Dedifferentiated amniotic fluid mesenchymal stem cell (primary cell): ENCODE measurements at regions not wholly inside any gene's neighbourhood (a gene's known extent, or its start where the extent isn't known, plus 50 kb on each side); places are given as distances from the start of the nearest gene placed in this dataset.

ENCODE experiments used
- DNase-seq: peaks from one replicate; pipeline ENCODE4 v3.0.0-alpha.2; 2016; ENCODE audit errors: extremely low spot score

- no peak for DNase-seq
Observed at GRCh38 chr3:18046131-18046915, 303.9 kb upstream of the TBC1D5 start.

GRCh38 chr3:18044971-18045880, 302.8 kb upstream of the TBC1D5 start:
- no peak for DNase-seq

- no peak for DNase-seq
Observed at GRCh38 chr3:18044191-18044590, 301.8 kb upstream of the TBC1D5 start.

DNA sequence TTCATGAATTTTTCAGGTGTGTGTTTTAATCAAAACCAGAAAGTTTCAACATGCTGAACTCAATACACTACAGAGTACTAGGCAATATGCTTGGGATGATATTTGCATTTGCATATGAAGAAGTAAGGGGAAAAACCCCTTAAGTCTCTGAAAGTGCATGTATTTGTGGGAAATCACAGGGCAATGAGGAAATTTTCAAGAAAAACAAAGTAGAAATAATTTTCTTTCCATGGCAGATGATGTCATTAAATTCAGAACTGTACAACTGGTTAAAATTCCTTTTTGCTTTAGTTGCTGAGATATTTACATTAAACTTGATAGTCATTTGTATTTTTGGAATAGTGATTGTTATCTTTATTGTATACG, 294.0 kb upstream of the TBC1D5 start:
- DNase-seq, result no peak

DNA sequence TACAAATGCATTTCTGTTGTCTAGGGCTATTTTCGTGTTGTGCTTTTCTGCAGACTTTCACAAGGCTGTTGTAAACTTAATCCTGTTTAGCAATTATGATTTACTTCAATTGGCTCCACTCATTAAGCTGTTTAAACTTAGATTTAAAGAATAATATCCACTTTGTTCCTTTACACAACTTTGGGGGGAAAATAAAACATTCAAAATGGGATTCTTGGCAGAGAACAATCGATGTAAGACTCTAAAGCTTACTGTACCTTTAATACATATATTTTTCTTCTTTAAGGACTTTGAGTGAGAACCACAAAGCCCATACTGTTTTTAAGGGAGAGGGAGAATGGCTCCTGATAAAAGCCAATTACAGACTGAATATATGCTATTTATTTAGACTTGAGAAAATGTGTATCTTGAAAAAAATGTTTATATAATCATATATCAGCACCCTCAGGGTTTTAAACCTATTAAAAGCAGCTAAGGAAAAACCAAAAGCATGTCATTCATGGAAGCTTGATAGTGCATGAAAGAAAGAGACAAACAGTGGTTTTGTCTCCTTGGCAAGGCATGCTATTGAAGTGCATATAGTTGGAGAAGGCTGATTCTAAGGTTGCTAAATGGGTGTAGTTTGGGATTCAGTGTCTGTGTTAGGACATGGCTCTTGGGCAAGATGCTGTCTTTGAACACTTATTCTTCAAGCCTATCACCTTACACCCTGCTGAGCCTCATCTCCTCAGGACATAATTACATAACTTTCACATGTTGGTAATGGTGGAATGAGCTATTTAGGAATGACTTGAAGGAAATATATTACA, 293.4 kb upstream of the TBC1D5 start:
- DNase-seq, result no peak

DNA sequence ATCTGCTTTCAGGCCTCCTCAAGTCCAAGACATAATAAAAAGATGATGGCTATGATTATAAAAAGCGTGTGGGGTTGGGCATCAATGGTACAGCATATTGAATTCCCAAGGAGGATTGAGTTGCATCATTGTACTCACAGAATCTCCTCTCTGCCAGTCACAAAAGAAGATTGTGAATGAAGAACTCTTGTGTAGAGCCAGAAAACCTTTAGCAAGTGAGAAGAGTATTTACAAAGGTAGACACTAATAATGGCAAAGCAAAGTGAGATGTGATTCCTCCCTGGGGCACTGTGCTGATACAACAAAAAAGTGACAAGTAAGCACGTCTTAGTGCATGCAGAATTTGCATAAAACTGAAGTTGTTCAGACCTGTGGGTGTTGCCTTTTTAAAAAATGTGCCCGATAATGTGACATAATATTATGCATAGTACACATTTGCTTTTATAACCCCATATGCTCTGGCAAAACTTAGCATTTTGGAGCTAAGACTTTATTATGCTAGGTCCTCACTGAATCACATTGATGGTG, 291.2 kb upstream of the TBC1D5 start:
- DNase-seq, result no peak

GRCh38 chr3:18030371-18030870, 288.0 kb upstream of the TBC1D5 start:
- DNase-seq, result no peak

DNA sequence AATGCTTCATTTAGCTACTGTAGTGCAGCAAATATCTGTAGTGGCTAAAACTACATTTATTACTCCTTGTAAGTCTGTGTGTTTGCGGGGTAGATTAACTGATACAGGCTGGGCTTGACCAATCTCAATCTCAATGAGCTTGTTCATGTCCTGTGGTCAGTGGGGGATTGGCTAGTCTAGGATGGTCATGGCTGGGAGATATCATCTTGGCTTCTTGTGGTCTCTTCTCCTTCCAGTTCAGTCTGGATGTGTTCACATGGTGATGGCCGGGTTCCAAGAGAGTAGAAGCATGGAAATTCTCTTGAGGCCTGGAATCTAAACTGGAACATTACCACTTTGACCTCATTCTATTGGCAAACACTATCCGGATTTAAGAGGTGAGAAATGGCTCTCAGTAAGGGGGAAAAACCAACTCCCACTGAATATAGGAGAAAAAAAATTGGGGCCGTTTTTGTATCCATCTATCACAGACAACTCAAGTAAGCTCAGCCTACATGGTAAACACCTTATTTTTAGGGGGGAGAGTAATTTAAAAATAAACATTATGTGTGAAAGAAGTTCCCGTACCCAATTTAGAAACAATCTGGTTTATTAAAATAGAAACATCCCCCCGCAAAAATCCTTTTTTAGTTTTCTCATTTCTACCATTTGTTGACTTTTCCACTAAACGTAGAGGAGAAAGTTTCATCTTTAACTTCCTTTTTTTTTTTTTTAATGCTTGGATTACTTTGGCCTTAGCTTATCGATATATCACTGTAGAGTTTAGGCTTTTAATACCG, 284.9 kb upstream of the TBC1D5 start:
- DNase-seq, result no peak

DNA sequence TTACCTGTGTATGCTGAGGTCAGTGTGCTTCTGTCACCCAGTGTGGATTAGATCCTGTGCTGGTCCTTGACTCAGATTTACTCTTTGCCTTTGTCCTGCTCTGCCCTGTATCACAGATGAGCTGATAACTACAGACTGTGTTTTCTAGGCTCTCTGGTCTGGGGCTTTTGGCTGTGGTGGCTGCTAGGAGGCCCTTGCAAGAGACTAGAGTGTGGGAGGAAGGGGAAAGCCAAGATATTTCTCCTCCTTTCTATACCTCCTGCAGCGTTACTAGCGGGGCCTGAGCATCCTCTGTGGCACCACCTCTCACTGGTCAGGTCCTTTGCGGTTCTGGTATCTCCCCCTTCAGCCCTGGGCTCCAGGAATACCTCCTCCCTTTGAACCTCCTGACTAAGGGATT, 282.3 kb upstream of the TBC1D5 start:
- no peak for DNase-seq

GRCh38 chr3:18019161-18019495, 276.7 kb upstream of the TBC1D5 start:
- no peak for DNase-seq

DNA sequence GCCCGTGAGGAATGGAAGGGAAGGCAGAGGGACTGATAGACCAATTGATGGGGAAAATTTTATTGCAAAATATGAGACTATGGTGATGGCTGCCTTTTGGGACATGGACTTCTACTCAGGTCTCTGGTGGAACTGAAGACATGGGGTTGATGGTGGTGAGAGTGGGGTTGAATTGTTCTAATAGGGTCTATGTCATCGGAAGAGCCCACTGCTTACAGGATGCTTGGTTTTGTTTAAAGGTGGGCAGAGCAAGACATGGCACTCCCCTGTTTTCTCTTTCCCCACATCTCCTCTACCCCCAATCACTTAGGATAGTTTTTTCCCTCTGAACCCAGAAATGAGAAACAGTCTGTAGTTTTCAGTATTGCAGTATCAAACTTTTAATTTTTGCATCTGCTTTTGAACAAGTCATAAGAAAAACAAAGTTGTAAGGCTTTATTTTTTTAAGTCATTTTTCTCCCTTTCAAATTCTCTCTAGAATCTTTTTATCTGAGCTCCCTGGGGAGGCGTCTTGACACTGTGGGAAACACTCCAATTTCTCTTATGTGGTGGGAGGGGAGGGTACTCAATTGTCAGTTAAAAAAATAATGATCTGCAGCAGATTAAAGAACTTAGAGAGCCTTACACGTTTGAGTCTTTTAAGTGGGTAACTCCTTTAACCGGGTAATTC, 276.2 kb upstream of the TBC1D5 start:
- DNase-seq, result no peak

GRCh38 chr3:18016366-18016765, 273.9 kb upstream of the TBC1D5 start:
- no peak for DNase-seq

- DNase-seq, result no peak
Observed at GRCh38 chr3:18012933-18013332, 270.5 kb upstream of the TBC1D5 start.

GRCh38 chr3:18012436-18012835, 270.0 kb upstream of the TBC1D5 start:
- no peak for DNase-seq

DNA sequence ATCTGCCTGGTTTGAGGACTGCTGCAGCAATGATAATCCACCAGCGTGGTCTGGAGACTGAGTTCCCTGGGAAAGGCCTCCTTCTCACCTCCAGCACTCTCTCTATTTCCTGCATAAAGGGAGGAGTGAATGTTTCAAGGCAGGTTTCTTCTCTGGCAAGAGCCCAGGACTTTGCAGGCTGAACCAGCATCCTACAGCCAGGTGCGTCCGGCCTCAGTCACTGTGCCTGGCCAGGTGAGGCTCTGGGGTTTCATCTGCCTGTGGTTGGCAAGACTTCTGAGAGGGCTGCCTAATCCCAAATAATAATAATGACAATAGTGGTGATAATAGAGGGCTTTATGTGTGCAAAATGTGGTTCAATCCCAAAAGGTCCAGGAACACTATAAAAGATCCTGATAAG, 269.0 kb upstream of the TBC1D5 start:
- no peak for DNase-seq

DNA sequence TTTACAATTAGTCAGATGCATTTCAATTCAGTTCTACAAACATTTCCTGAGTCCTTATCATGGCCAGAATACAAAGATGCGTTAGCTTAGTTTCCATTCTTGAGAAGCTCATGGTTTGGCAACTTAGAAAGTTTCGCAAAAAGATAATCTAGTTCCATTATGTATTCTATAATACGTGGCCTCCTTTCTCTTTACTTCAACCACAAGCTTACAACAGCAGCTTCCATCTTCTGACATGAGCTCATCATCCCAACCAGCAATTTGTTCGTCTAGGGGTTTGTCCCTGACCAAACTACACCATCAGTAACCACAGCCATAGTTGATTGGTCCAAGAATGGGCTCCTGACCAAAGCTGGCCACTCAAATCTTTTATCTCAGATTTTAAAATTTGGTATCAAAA, 267.6 kb upstream of the TBC1D5 start:
- DNase-seq, result no peak

- DNase-seq, result no peak
Observed at GRCh38 chr3:18008706-18009368, 266.4 kb upstream of the TBC1D5 start.

DNA sequence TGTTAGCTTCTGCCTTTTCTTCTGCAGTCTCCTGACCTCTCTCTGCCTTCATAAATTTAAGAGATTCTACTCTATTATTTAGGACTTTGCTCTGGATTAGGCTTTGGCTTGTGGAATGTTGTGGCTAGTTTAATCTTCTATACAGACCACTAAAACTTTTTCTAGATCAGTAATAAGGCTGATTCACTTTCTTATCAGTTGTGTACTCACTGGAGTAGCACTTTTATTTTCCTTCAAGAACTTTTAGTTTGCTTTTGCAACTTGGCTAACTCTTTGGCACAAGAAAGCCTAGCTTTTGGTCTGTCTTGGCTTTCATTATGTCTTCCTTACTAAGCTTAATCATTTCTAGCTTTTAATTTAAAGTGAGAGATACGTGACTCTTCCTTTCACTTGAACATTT, 265.5 kb upstream of the TBC1D5 start:
- DNase-seq, result no peak

- no peak for DNase-seq
Observed at GRCh38 chr3:17995769-17996168, 253.3 kb upstream of the TBC1D5 start.

DNA sequence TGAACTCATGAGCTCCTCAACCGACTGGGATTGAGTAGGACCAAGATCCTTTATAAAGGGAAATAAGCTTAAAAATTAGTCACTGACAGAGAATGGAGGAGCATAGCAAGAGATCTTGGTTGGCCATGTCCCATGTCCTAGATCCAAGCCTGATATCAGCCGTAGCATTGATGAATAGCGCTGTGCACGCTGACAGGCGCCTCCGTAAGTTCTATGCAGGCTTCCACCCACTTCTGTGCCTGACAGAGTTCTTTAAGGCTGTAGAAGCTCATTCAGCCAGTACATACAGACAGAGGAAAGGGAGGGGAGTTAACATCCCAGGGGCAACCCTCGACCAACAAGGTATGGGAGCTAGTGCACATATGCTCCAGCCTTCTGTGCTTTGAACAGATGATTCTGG, 251.7 kb upstream of the TBC1D5 start:
- no peak for DNase-seq
